ENCODE measurements at regions not wholly inside any gene's neighbourhood (a gene's known extent, or its start where the extent isn't known, plus 50 kb on each side); places are given as distances from the start of the nearest gene placed in this dataset.

DNA sequence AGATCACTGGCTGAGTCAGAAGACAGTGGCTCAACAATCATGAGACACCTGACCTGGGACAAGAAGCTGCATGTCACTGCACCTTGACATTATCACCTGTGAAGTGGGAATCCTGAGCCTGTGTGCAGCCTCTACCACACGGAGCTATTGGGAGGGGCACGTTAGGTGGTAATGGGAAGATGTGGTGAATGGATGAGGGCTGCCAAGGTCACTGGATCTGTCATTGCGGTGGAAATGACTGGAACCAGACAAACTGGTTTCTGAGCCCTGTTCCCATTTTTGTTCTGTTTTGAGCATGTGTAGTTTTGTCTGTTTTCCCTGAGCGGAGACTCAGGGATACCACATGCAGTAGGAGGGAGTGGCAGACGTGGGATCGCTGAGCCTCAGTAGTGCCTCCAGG, 235.5 kb downstream of the OPA1 start:
- TF ChIP-seq, protein P1, sequence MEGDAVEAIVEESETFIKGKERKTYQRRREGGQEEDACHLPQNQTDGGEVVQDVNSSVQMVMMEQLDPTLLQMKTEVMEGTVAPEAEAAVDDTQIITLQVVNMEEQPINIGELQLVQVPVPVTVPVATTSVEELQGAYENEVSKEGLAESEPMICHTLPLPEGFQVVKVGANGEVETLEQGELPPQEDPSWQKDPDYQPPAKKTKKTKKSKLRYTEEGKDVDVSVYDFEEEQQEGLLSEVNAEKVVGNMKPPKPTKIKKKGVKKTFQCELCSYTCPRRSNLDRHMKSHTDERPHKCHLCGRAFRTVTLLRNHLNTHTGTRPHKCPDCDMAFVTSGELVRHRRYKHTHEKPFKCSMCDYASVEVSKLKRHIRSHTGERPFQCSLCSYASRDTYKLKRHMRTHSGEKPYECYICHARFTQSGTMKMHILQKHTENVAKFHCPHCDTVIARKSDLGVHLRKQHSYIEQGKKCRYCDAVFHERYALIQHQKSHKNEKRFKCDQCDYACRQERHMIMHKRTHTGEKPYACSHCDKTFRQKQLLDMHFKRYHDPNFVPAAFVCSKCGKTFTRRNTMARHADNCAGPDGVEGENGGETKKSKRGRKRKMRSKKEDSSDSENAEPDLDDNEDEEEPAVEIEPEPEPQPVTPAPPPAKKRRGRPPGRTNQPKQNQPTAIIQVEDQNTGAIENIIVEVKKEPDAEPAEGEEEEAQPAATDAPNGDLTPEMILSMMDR (conservative IDR thresholded peaks at IDR 0.05 in 1 of 2, IDR thresholded peaks at IDR 0.05 in 1 of 2; ENCODE audit: extremely low read depth in 1 of 2, insufficient read depth in 1 of 2, low read depth in 1 of 2, low read length in 2 of 2): no peak
- TF ChIP-seq EZH2 (IDR thresholded peaks at IDR 0.05; ENCODE audit: borderline replicate concordance, low read length): no peak
